GM12878 (cell line): ENCODE measurements at regions not wholly inside any gene's neighbourhood (a gene's known extent, or its start where the extent isn't known, plus 50 kb on each side); places are given as distances from the start of the nearest gene placed in this dataset.

ENCODE experiments used
- ATAC-seq: fragments of 200-7000 bp; cut with Tn5 transposase; 3 replicates; pipeline ENCODE4 v1.9.1; 2020; ENCODE audit warnings: mild to moderate bottlenecking, moderate library complexity
- BruUV-seq: library from RNA; stranded (reverse); fragments of 400-500 nt; replicated peaks from 2 replicates; lab custom pipeline; 2021; lab: Mats Ljungman, UMichigan
- CTCF ChIA-PET: fragments of 300-600 bp; sonication (Branson Sonifier 250); formaldehyde crosslinking; extraction: SDS; loops from one replicate; lab custom pipeline; 2021; ENCODE audit warnings: inconsistent platforms; lab: Yijun Ruan, JAX
- POLR2A ChIA-PET: fragments of 350-600 bp; formaldehyde crosslinking; extraction: SDS; loops from one replicate; lab custom pipeline; 2021; ENCODE audit warnings: inconsistent platforms; lab: Charles Lee
- RAD21 ChIA-PET: fragments of 300-600 bp; sonication (Branson Sonifier 250); formaldehyde crosslinking; loops from one replicate; lab custom pipeline; 2023; ENCODE audit warnings: antibody characterized with exemption; ENCODE audit not compliant: unreplicated experiment; lab: Charles Lee
- SMC1A ChIA-PET: fragments of 300-600 bp; sonication (Branson Sonifier 250); formaldehyde crosslinking; loops from one replicate; lab custom pipeline; 2023; ENCODE audit not compliant: unreplicated experiment, uncharacterized antibody; lab: Charles Lee
- DNase-seq: peaks from one replicate; pipeline ENCODE4 v3.0.0-alpha.2; 2011; ENCODE audit warnings: low read depth, low spot score
- FAIRE-seq: peaks from 3 replicates; lab custom pipeline; 2011; peaks lifted over from hg19 to GRCh38; lab: Jason Lieb, UNC
- H2AFZ ChIP-seq: 2 replicates; pipeline ENCODE4 v1.6.0; 2011; ENCODE audit warnings: low read depth, low read length, control low read depth; ENCODE audit not compliant: control insufficient read depth
- H3K27ac ChIP-seq: 2 replicates; pipeline ENCODE4 v1.5.1; 2011; ENCODE audit warnings: control low read depth; ENCODE audit not compliant: control insufficient read depth, insufficient read depth
- H3K27me3 ChIP-seq, 2 experiments: replicated peaks in 1 of 2; 2 replicates each; pipeline versions ENCODE4 v1.6.0 to v1.6.1; 2011; ENCODE audit warnings: low read length in 1 of 2; ENCODE audit not compliant: control insufficient read depth in 2 of 2, insufficient read depth in 2 of 2
- H3K36me3 ChIP-seq, 2 experiments: 2 replicates each; pipeline ENCODE4 v1.5.1; 2011; ENCODE audit warnings: low read length in 1 of 2; ENCODE audit not compliant: control insufficient read depth in 2 of 2, insufficient read depth in 2 of 2
- H3K4me1 ChIP-seq: 2 replicates; pipeline ENCODE4 v1.6.1; 2011; ENCODE audit warnings: mild to moderate bottlenecking, low read length, moderate library complexity, mixed read lengths; ENCODE audit not compliant: control insufficient read depth, insufficient read depth
- H3K4me2 ChIP-seq: 2 replicates; pipeline ENCODE4 v1.6.0; 2011; ENCODE audit warnings: control low read depth; ENCODE audit not compliant: control insufficient read depth, insufficient read depth
- H3K4me3 ChIP-seq: fragments of 200-600 bp; sonication (generic); 2 replicates; pipeline ENCODE4 v1.5.1; 2016
- H3K79me2 ChIP-seq: 2 replicates; pipeline ENCODE4 v1.6.0; 2011; ENCODE audit warnings: low read length; ENCODE audit not compliant: control insufficient read depth, insufficient read depth
- H3K9ac ChIP-seq: 2 replicates; pipeline ENCODE4 v1.8.0; 2011; ENCODE audit warnings: low read length, control low read depth, mixed read lengths; ENCODE audit not compliant: control insufficient read depth, insufficient read depth
- H3K9me3 ChIP-seq: replicated peaks from 3 replicates; pipeline ENCODE4 v1.5.1; 2011; ENCODE audit warnings: mild to moderate bottlenecking, low read length; ENCODE audit not compliant: control insufficient read depth, insufficient read depth
- H4K20me1 ChIP-seq: 2 replicates; pipeline ENCODE4 v1.6.0; 2011; ENCODE audit not compliant: control insufficient read depth, insufficient read depth
- CBX5 ChIP-seq: sonication (generic); IDR thresholded peaks from 2 replicates; pipeline ENCODE4 v1.6.1; 2016; ENCODE audit warnings: low read depth, moderate library complexity, mild to moderate bottlenecking, inconsistent platforms
- CHD1 ChIP-seq: IDR thresholded peaks from 2 replicates; pipeline ENCODE4 v1.6.1; 2012; ENCODE audit warnings: low read depth, low read length, improper control_type of control experiment
- E2F8 ChIP-seq: fragments of 450-650 bp; IDR thresholded peaks from 2 replicates; pipeline ENCODE4 v1.6.1; 2018; ENCODE audit warnings: mild to moderate bottlenecking, low read depth, moderate library complexity; ENCODE audit not compliant: partially characterized antibody
- IRF3 ChIP-seq: fragments of 450-650 bp; IDR thresholded peaks from 2 replicates; pipeline ENCODE4 v1.6.1; 2014; ENCODE audit warnings: mild to moderate bottlenecking
- RELA ChIP-seq: fragments of 450-650 bp; IDR thresholded peaks from 2 replicates; pipeline ENCODE4 v1.8.0; 2014; ENCODE audit warnings: borderline replicate concordance; ENCODE audit not compliant: partially characterized antibody
- TAF1 ChIP-seq: IDR thresholded peaks from 2 replicates; pipeline ENCODE4 v1.6.1; 2011; ENCODE audit warnings: mild to moderate bottlenecking, low read depth, low read length, borderline replicate concordance
- ZBED1 ChIP-seq: IDR thresholded peaks from 2 replicates; pipeline ENCODE4 v1.6.1; 2016; ENCODE audit warnings: borderline replicate concordance
- WGBS: methylation state at CpG from one replicate; pipeline ENCODE4 v1.1.6; 2016; ENCODE audit warnings: low lambda C conversion rate; ENCODE audit not compliant: insufficient replicate concordance, insufficient coverage; ENCODE audit errors: missing lambda C conversion rate; 5-methylcytosine and 5-hydroxymethylcytosine counted together
- in situ Hi-C: fragments of 300-500 bp; cut with MboI; formaldehyde crosslinking; loops from 9 replicates; pipeline ENCODE4 v1.14.3; 2018; ENCODE audit warnings: mixed read lengths
- intact Hi-C: fragments of 100-400 bp; cut with micrococcal nuclease; formaldehyde crosslinking; loops from one replicate; pipeline ENCODE4 v1.14.2; 2022; ENCODE audit not compliant: unreplicated experiment
- TF ChIP-seq, protein P1 (sequence below): fragments of 150-350 bp; IDR thresholded peaks from 2 replicates; pipeline ENCODE4 v1.6.1; 2014; ENCODE audit warnings: mild to moderate bottlenecking, low read depth, low read length

DNA sequence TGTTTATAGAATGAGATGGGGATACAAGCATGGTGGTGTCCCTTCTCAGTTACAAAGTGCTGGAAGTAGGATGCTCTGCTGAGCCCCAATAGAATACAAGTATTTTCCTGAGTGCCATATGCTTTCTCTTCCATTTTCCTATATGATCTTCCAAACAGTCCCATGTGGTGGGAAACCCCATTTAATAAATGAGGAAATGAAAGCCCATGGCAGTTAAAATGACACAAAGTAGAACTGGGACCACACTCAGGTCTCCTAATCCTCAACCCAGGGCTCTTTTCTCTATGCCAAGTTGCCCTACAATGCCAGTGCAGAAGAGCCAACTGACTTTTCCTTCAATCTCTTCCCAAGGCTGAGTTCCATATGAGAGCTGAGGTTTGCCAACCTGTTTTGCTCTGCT is 198.0 kb upstream of the FOXN2 start (continued):
- TF ChIP-seq IRF3, result no peak
- TF ChIP-seq, all 136 proteins: peak for 3

DNA sequence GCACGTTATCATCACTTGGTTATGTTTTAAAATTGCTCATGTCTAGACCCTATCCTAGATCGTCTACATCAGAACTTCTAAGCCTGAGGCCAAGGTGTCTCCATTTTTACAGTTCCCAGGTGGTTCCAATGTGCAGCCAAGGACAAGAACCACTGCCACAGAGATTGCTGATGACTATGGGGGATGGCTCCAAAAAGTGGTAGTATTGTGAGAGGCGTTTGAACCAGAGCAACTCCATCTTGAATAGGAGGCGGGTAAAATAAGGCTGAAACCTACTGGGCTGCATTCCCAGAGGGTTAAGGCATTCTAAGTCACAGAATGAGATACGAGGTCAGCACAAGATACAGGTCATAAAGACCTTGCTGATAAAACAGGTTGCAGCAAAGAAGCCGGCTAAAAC is 195.6 kb upstream of the FOXN2 start:
- WGBS, result 40% methylated on average over 6 of the region's 6 CpGs
- Histone ChIP-seq H3K79me2 (no peaks in the 10 kb centered on the region), H3K4me1 (no peaks in the 10 kb centered on the region; the same call in 1 of the 2 replicates), H3K36me3 (no peaks in the 10 kb centered on the region), H3K27me3 (no peaks in the 10 kb centered on the region), H3K4me2 (no peak overlapping the region), H3K9ac (no peak overlapping the region), H3K9me3 (no peaks in the 10 kb centered on the region), H3K27ac (no peak overlapping the region), H2AFZ (no peak overlapping the region), H3K4me3 (no peak overlapping the region), H4K20me1 (no peaks in the 10 kb centered on the region)
- SMC1A ChIA-PET, result interaction anchor here (1.4 kb wide), 1 partner anchor 296 kb away, joined by 3 read pairs; no protein-coding TSS in a partner anchor
- RAD21 ChIA-PET, result no interaction called here
- ATAC-seq (no peak), FAIRE-seq (no peak), DNase-seq (no peak)
- no TSS peak for BruUV-seq
- intact Hi-C loops (no loop called here), in situ Hi-C loops (no loop called here)
- POLR2A ChIA-PET, result no interaction called here
- CTCF ChIA-PET, result interaction anchor here (1.0 kb wide), 1 partner anchor 10 kb away, joined by 4 read pairs; no protein-coding TSS in a partner anchor
- TF ChIP-seq, protein P1, sequence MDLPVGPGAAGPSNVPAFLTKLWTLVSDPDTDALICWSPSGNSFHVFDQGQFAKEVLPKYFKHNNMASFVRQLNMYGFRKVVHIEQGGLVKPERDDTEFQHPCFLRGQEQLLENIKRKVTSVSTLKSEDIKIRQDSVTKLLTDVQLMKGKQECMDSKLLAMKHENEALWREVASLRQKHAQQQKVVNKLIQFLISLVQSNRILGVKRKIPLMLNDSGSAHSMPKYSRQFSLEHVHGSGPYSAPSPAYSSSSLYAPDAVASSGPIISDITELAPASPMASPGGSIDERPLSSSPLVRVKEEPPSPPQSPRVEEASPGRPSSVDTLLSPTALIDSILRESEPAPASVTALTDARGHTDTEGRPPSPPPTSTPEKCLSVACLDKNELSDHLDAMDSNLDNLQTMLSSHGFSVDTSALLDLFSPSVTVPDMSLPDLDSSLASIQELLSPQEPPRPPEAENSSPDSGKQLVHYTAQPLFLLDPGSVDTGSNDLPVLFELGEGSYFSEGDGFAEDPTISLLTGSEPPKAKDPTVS, result no peak
- no peak for TF ChIP-seq E2F8
- TF ChIP-seq CHD1, result no peak
- no peak for TF ChIP-seq TAF1
- TF ChIP-seq ZBED1, result no peak
- no peak for TF ChIP-seq CBX5
- TF ChIP-seq RELA, result no peak
